B cell (primary cell): ENCODE measurements at regions not wholly inside any gene's neighbourhood (a gene's known extent, or its start where the extent isn't known, plus 50 kb on each side); places are given as distances from the start of the nearest gene placed in this dataset.

ENCODE experiments used
- ATAC-seq: fragments of 200-7000 bp; cut with Tn5 transposase; one replicate; pipeline ENCODE4 v1.10.0; 2021; ENCODE audit warnings: low read depth, mild to moderate bottlenecking, moderate number of reproducible peaks, moderate library complexity
- CTCF ChIA-PET: fragments of 350-600 bp; sonication (Branson Sonifier 250); formaldehyde crosslinking; loops from one replicate; lab custom pipeline; 2021; ENCODE audit warnings: antibody characterized with exemption, inconsistent platforms; lab: Charles Lee
- POLR2A ChIA-PET: fragments of 350-600 bp; sonication (Branson Sonifier 250); formaldehyde crosslinking; loops from one replicate; lab custom pipeline; 2021; ENCODE audit warnings: antibody characterized with exemption; lab: Charles Lee
- DNase-seq: peaks from one replicate; pipeline ENCODE4 v3.0.0; 2013
- H2AFZ ChIP-seq: 2 replicates; pipeline ENCODE4 v1.6.1; 2012; ENCODE audit warnings: mild to moderate bottlenecking, low read depth, low read length; ENCODE audit not compliant: insufficient read depth, poor library complexity, severe bottlenecking
- H3K27ac ChIP-seq, 2 donors: 1 replicate in 1 of 2; 2 replicates in 1 of 2; pipeline ENCODE4 v1.5.1; 2012 to 2013; ENCODE audit warnings: low read length in 2 of 2, mild to moderate bottlenecking in 2 of 2, moderate library complexity in 1 of 2
- H3K27me3 ChIP-seq, 4 experiments: fragments of 200-600 bp in 1 of 4; sonication (generic) in 1 of 4; replicated peaks in 1 of 4; 1 replicate in 2 of 4; 2 replicates in 2 of 4; pipeline versions ENCODE4 v1.6.1 to v1.7.0; 2013 to 2016; ENCODE audit warnings: low read length in 3 of 4, mild to moderate bottlenecking in 2 of 4, mixed read lengths in 1 of 4, moderate library complexity in 1 of 4; ENCODE audit not compliant: insufficient read depth in 4 of 4, control insufficient read depth in 3 of 4; ENCODE audit errors: control extremely low read depth in 1 of 4
- H3K36me3 ChIP-seq, 2 experiments: replicated peaks in 1 of 2; 1 replicate in 1 of 2; 2 replicates in 1 of 2; pipeline versions ENCODE4 v1.6.1 to v1.7.1; 2013; ENCODE audit warnings: low read length in 1 of 2; ENCODE audit not compliant: insufficient read depth in 2 of 2, control insufficient read depth in 1 of 2; ENCODE audit errors: control extremely low read depth in 1 of 2, extremely low read depth in 1 of 2
- H3K4me1 ChIP-seq, 2 donors: fragments of 200-600 bp in 1 of 2; sonication (generic) in 1 of 2; 1 replicate in 1 of 2; 2 replicates in 1 of 2; pipeline versions ENCODE4 v1.5.1 to v1.6.1; 2013 to 2017; ENCODE audit warnings: low read length in 2 of 2; ENCODE audit not compliant: control insufficient read depth in 2 of 2, insufficient read depth in 2 of 2
- H3K4me2 ChIP-seq: replicated peaks from 2 replicates; pipeline ENCODE3; 2012; ENCODE audit warnings: mild to moderate bottlenecking, low read depth, low read length; ENCODE audit not compliant: poor library complexity, severe bottlenecking
- H3K4me3 ChIP-seq, 5 experiments: fragments of 200-600 bp in 1 of 5; sonication (generic) in 1 of 5; 1 replicate in 3 of 5; 2 replicates in 2 of 5; pipeline versions ENCODE4 v1.5.1 to v1.7.0; 2011 to 2016; ENCODE audit warnings: low read length in 4 of 5, mild to moderate bottlenecking in 4 of 5, low read depth in 2 of 5, control low read depth in 1 of 5, moderate library complexity in 1 of 5; ENCODE audit not compliant: insufficient read depth in 1 of 5; ENCODE audit errors: control extremely low read depth in 1 of 5, extremely low read depth in 1 of 5
- H3K79me2 ChIP-seq: fragments of 200-600 bp; sonication (generic); one replicate; pipeline ENCODE4 v1.6.0; 2016; ENCODE audit warnings: low read length; ENCODE audit not compliant: control insufficient read depth, insufficient read depth
- H3K9ac ChIP-seq: fragments of 200-600 bp; sonication (generic); 2 replicates; pipeline ENCODE4 v1.6.1; 2017; ENCODE audit warnings: mild to moderate bottlenecking, low read length, moderate library complexity
- H3K9me3 ChIP-seq, 3 donors: one replicate each; pipeline versions ENCODE4 v1.6.1 to v1.7.1; 2013; ENCODE audit warnings: low read length in 2 of 3; ENCODE audit not compliant: control insufficient read depth in 2 of 3, insufficient read depth in 1 of 3; ENCODE audit errors: control extremely low read depth in 1 of 3
- H4K20me1 ChIP-seq: 2 replicates; pipeline ENCODE4 v1.6.0; 2012; ENCODE audit warnings: mild to moderate bottlenecking, low read length; ENCODE audit not compliant: insufficient read depth, control insufficient read depth, poor library complexity, severe bottlenecking
- H3K27ac Mint-ChIP-seq: one replicate; pipeline ENCODE4 v1.8.0; 2021; ENCODE audit warnings: mixed read lengths
- H3K27me3 Mint-ChIP-seq: one replicate; pipeline ENCODE4 v1.8.0; 2021; ENCODE audit warnings: mixed read lengths
- H3K4me1 Mint-ChIP-seq: one replicate; pipeline ENCODE4 v1.8.0; 2021; ENCODE audit warnings: mixed read lengths
- H3K4me3 Mint-ChIP-seq: one replicate; pipeline ENCODE4 v1.8.0; 2021; ENCODE audit warnings: mixed read lengths
- H3K9me3 Mint-ChIP-seq: one replicate; pipeline ENCODE4 v1.8.0; 2022; ENCODE audit warnings: mixed read lengths; ENCODE audit not compliant: insufficient read depth
- CTCF ChIP-seq: fragments of 200-600 bp; IDR thresholded peaks from one replicate; pipeline ENCODE4 v1.8.0; 2022; ENCODE audit warnings: antibody characterized with exemption, mild to moderate bottlenecking
- EZH2 ChIP-seq: IDR thresholded peaks from 2 replicates; pipeline ENCODE4 v1.6.1; 2012; ENCODE audit warnings: borderline replicate concordance, low read depth, mild to moderate bottlenecking, moderate library complexity, low read length; ENCODE audit not compliant: insufficient read depth, poor library complexity, severe bottlenecking
- WGBS: methylation state at CpG from one replicate; pipeline ENCODE4 v1.1.5; 2013; ENCODE audit warnings: missing lambda C conversion rate; ENCODE audit not compliant: insufficient coverage; 5-methylcytosine and 5-hydroxymethylcytosine counted together
- intact Hi-C: fragments of 100-400 bp; cut with micrococcal nuclease; formaldehyde crosslinking; loops from one replicate; pipeline ENCODE4 v1.10.0; 2022

GRCh38 chr1:8113262-8114220 is 87.4 kb upstream of the ERRFI1 start:
- H3K27ac Mint-ChIP-seq = no peak overlapping the region
- ChIA-PET POLR2A (no interaction called here), CTCF (no interaction called here)
- intact Hi-C loops = no loop called here
- H3K4me1 Mint-ChIP-seq = no peaks in the 10 kb centered on the region
- H4K20me1 ChIP-seq = no peaks in the 10 kb centered on the region
- WGBS = 89% methylated on average over 9 of the region's 17 CpGs
- H3K9ac ChIP-seq = no peak overlapping the region
- H3K27me3 Mint-ChIP-seq = peaks cover 14% of the 10 kb centered on the region
- peaks cover 0 to 2% (median 0%) of the 10 kb centered on the region in 4 experiments for H3K27me3 ChIP-seq
- no peak overlapping the region for H2AFZ ChIP-seq
- H3K4me2 ChIP-seq = no peak overlapping the region
- H3K36me3 ChIP-seq = no peaks in the 10 kb centered on the region
- TF ChIP-seq CTCF (no peak), EZH2 (no peak)
- no peak for ATAC-seq
- no peaks in the 10 kb centered on the region for H3K79me2 ChIP-seq
- H3K4me3 Mint-ChIP-seq = no peak overlapping the region
- no peaks in the 10 kb centered on the region for H3K9me3 ChIP-seq
- H3K27ac ChIP-seq = no peak overlapping the region
- no peak for DNase-seq
- H3K4me1 ChIP-seq = no peaks in the 10 kb centered on the region
- H3K4me3 ChIP-seq = no peak overlapping the region
- H3K9me3 Mint-ChIP-seq = no peaks in the 10 kb centered on the region

GRCh38 chr1:8112611-8113261 is 86.6 kb upstream of the ERRFI1 start:
- Histone ChIP-seq H3K79me2 (no peaks in the 10 kb centered on the region), H3K4me3 (no peak overlapping the region), H3K36me3 (no peaks in the 10 kb centered on the region), H3K4me1 (no peaks in the 10 kb centered on the region), H3K9me3 (no peaks in the 10 kb centered on the region), H3K27me3 (no peaks in the 10 kb centered on the region), H3K4me2 (no peak overlapping the region), H4K20me1 (no peaks in the 10 kb centered on the region), H3K9ac (no peak overlapping the region), H3K27ac (no peak overlapping the region), H2AFZ (no peak overlapping the region)
- Mint-ChIP-seq H3K27ac (no peak overlapping the region), H3K4me1 (no peaks in the 10 kb centered on the region), H3K9me3 (no peaks in the 10 kb centered on the region), H3K27me3 (peaks cover 20% of the 10 kb centered on the region), H3K4me3 (no peak overlapping the region)
- intact Hi-C loops = no loop called here
- DNase-seq (no peak), ATAC-seq (no peak)
- 100% methylated on average over 2 of the region's 11 CpGs for WGBS
- TF ChIP-seq EZH2 (no peak), CTCF (no peak)
- CTCF ChIA-PET = no interaction called here
- POLR2A ChIA-PET = no interaction called here
